ENCODE measurements at regions not wholly inside any gene's neighbourhood (a gene's known extent, or its start where the extent isn't known, plus 50 kb on each side); places are given as distances from the start of the nearest gene placed in this dataset.

DNA sequence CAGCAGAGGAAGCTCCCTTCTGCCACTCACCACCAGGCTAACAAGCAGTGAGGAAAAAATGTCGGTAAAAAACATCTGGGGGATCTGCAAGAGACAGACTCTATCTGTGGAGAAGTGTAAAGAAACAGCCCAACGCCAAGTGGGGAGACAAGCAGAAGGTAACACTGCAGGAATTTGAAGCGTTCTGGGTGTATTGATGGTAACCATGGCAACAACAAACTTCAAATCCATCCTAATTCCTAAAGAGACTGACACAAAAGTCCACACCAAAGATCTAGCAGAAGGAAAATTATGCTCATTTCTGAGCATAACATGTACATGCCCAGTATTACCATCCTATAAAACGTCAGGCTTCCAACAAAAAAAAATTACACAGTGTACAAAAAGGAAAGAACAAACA, 449.3 kb downstream of the GABRB3 start:
- 97% methylated on average over 4 of the region's 4 CpGs for WGBS
- H3K27ac ChIP-seq (ENCODE audit: low read depth, low read length), result no peak overlapping the region
- peaks cover 8% of the 10 kb centered on the region; the same call in 1 of the 2 replicates for H3K4me1 ChIP-seq (ENCODE audit: insufficient read depth, low read length)
- H3K9me3 ChIP-seq (ENCODE audit: insufficient read depth, low read depth, low read length), result peaks cover 7% of the 10 kb centered on the region; the same call in 1 of the 2 replicates
- H3K9ac ChIP-seq (ENCODE audit: low read depth, low read length), result no peak overlapping the region
- H3K36me3 ChIP-seq (ENCODE audit: insufficient read depth, low read length), result no peaks in the 10 kb centered on the region
- H3K27me3 ChIP-seq (ENCODE audit: insufficient read depth, low read length), result no peaks in the 10 kb centered on the region
- H3K4me3 ChIP-seq (ENCODE audit: low read length), result no peak overlapping the region

DNA sequence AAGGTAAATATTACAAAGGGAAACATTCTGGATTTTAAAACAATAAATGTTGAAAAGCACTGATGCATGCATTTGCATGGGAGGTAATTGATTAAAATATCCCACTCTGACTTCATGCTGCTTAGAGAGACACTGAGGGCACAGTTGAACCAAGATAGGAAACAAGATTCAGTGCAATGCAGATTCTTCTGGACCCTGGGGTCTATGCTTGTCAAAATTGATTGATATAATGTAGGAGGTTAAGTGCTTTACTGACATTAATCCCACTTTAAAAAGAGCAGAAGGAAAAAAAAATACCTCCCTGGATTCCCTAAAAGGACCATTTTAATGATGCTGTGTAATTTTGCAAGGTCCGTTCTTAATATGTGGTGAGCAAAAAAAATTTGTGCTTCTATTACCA, 454.2 kb downstream of the GABRB3 start:
- Histone ChIP-seq H3K4me1 (ENCODE audit: insufficient read depth, low read length) (no peaks in the 10 kb centered on the region), H3K9me3 (ENCODE audit: insufficient read depth, low read depth, low read length) (peaks cover 4% of the 10 kb centered on the region), H3K36me3 (ENCODE audit: insufficient read depth, low read length) (no peaks in the 10 kb centered on the region), H3K27me3 (ENCODE audit: insufficient read depth, low read length) (no peaks in the 10 kb centered on the region), H3K9ac (ENCODE audit: low read depth, low read length) (no peak overlapping the region), H3K4me3 (ENCODE audit: low read length) (no peak overlapping the region), H3K27ac (ENCODE audit: low read depth, low read length) (no peak overlapping the region)
- WGBS, result 100% methylated on average over 1 of the region's 1 CpG

DNA sequence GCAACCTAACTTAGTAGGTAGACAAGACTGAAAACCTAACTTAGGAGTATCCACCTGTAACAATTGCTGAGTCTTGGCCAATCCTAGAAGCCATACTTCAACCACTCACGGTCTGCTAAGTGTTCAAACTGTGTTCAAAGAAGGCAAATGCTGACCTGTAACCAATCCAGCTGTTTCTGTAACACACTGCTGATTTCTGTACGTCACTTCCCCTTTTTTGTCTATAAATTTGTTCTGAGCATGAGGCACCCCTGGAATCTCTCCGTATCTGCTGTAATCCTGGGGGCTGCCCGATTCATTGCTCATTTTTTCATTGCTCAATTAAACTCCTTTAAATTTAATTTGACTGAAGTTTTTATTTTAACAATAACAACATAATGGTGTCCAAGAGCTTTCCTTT, 451.4 kb upstream of the ATP10A start:
- H3K9ac ChIP-seq (ENCODE audit: low read depth, low read length), result no peak overlapping the region
- H3K4me1 ChIP-seq (ENCODE audit: insufficient read depth, low read length), result no peaks in the 10 kb centered on the region
- no peaks in the 10 kb centered on the region for H3K27me3 ChIP-seq (ENCODE audit: insufficient read depth, low read length)
- no peaks in the 10 kb centered on the region for H3K36me3 ChIP-seq (ENCODE audit: insufficient read depth, low read length)
- H3K4me3 ChIP-seq (ENCODE audit: low read length), result no peak overlapping the region
- H3K9me3 ChIP-seq (ENCODE audit: insufficient read depth, low read depth, low read length), result peaks cover 40% of the 10 kb centered on the region
- 95% methylated on average over 4 of the region's 4 CpGs for WGBS
- H3K27ac ChIP-seq (ENCODE audit: low read depth, low read length), result no peak overlapping the region

DNA sequence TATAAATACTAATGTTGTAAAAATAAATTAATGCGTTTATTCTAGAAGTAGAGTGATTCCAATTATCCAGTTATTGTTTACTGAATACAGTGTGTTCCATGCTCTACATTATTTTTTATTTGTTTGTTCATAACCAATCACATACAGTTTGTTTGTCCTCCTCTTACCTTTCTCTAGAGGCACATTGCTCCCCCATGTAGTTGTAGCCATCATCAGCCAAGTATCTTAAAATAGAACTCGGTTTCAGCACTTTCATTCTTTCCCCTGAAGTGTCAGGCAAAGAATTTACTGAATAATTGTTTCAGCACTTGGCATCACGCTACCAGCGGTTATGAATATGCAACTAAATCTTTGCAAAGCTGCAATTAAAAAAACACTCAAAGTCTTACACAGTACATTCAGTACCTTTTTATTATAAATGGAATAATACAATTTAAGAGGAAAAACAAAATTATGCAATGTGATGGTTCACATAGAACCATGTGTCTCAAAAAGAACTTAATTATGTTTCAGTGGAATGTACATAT, 448.6 kb upstream of the ATP10A start:
- no peak overlapping the region for H3K9ac ChIP-seq (ENCODE audit: low read depth, low read length)
- no peak overlapping the region for H3K4me3 ChIP-seq (ENCODE audit: low read length)
- 94% methylated on average over 3 of the region's 4 CpGs for WGBS
- H3K36me3 ChIP-seq (ENCODE audit: insufficient read depth, low read length), result no peaks in the 10 kb centered on the region
- no peak overlapping the region for H3K27ac ChIP-seq (ENCODE audit: low read depth, low read length)
- H3K9me3 ChIP-seq (ENCODE audit: insufficient read depth, low read depth, low read length), result peaks cover 64% of the 10 kb centered on the region
- H3K4me1 ChIP-seq (ENCODE audit: insufficient read depth, low read length), result no peaks in the 10 kb centered on the region
- no peaks in the 10 kb centered on the region for H3K27me3 ChIP-seq (ENCODE audit: insufficient read depth, low read length)

DNA sequence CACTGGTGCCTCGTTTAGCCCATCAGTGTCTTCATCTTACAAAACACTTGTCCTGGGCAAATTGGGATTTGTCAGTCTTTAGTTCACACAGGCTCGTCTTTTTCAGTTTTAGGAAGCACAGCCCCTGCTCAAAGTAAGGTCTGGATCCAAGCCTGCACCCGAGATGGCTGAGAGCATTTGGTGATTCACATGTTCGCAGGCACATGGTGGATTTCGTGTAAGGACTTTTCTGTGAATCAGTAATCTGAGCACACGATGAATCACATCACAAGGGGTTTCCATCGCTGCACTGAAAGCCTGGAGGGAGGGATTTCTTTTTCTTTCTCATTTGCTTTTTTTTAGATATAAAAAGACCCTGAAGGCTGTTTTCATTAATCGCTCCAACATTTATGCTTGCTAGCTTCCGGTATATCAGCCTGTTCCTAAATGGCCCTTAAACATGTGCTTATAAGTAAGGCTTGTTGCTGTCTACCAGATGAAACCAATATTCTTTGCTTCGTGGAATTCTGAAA, 435.6 kb upstream of the ATP10A start:
- Histone ChIP-seq H3K27ac (ENCODE audit: low read depth, low read length) (no peak overlapping the region), H3K27me3 (ENCODE audit: insufficient read depth, low read length) (no peaks in the 10 kb centered on the region), H3K9me3 (ENCODE audit: insufficient read depth, low read depth, low read length) (peaks cover 4% of the 10 kb centered on the region; the same call in 1 of the 2 replicates), H3K36me3 (ENCODE audit: insufficient read depth, low read length) (no peaks in the 10 kb centered on the region), H3K9ac (ENCODE audit: low read depth, low read length) (no peak overlapping the region), H3K4me3 (ENCODE audit: low read length) (no peak overlapping the region), H3K4me1 (ENCODE audit: insufficient read depth, low read length) (peaks cover 14% of the 10 kb centered on the region)
- WGBS, result 94% methylated on average over 10 of the region's 10 CpGs

DNA sequence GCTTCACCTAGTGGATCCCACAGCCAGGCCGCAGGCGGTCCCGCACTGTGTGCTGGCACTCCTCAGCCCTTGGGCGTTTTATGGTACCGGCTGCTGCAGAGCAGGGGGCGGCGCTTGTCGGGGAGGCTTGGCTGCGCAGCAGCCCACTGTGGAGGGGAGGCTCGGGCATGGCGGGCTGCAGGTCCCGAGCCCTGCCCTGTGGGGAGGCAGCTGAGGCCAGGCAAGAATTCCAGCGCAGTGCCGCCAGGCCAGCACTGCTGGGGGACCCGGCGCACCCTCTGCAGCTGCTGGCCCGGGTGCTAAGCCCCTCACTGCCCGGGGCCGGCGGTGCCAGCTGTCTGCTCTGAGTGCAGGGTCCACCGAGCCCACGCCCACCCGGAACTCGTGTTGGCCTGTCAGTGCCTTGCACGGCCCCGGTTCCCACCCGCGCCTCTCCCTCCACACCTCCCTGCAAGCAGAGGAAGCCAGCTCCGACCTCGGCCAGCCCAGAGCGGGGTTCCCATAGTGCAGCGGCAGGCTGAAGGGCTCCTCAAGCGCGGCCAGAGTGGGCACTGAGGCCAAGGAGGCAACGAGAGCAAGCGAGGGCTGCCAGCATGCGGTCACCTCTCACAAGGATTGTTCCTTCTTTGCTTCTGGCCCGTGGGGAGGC, 435.0 kb upstream of the ATP10A start:
- 95% methylated on average over 38 of the region's 38 CpGs for WGBS
- no peaks in the 10 kb centered on the region for H3K36me3 ChIP-seq (ENCODE audit: insufficient read depth, low read length)

DNA sequence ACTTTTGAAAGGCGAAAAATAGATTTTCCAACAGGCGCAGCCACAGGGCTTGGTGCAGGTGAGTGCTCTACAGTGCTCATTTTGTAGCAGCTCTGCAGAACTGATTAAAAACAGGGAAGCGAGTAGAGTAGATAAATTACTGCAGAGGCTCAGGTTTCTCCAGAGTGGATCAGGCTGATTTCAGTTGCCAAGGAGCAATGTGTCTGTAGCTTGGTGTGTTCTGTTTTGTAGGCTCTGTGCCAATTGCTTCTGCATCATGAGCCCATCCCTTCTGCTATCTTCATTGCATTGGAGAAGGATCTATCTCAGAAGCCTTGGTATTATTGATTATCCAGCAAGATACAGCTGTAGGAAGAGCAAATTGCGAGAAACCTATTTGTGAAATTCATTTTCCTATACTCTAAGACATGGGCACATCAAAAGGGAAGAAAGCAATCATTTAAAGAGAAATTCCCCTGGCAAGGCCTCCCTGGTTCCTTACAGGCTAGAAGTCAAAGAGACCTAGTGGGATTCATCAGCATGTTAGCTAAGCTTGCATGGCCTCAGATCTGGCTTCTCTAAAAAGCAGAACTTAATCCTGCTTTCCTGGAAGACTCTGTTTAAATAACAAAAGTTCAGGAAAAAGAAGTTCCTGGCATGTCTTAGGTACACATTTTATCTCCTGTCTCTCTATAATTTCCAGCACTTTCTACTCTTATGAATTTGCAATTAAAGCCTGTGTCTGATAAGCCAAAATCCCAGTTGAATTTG, 432.4 kb upstream of the ATP10A start:
- Histone ChIP-seq H3K27ac (ENCODE audit: low read depth, low read length) (no peak overlapping the region), H3K4me1 (ENCODE audit: insufficient read depth, low read length) (peaks cover 14% of the 10 kb centered on the region), H3K27me3 (ENCODE audit: insufficient read depth, low read length) (no peaks in the 10 kb centered on the region), H3K9me3 (ENCODE audit: insufficient read depth, low read depth, low read length) (peaks cover 4% of the 10 kb centered on the region; the same call in 1 of the 2 replicates), H3K9ac (ENCODE audit: low read depth, low read length) (no peak overlapping the region), H3K4me3 (ENCODE audit: low read length) (no peak overlapping the region), H3K36me3 (ENCODE audit: insufficient read depth, low read length) (no peaks in the 10 kb centered on the region)
- WGBS, result 89% methylated on average over 4 of the region's 4 CpGs

More for the DNA sequence above, 435.0 kb upstream of the ATP10A start:
- Histone ChIP-seq H3K27me3 (ENCODE audit: insufficient read depth, low read length) (no peaks in the 10 kb centered on the region), H3K4me1 (ENCODE audit: insufficient read depth, low read length) (peaks cover 14% of the 10 kb centered on the region), H3K4me3 (ENCODE audit: low read length) (no peak overlapping the region), H3K9ac (ENCODE audit: low read depth, low read length) (no peak overlapping the region), H3K27ac (ENCODE audit: low read depth, low read length) (no peak overlapping the region), H3K9me3 (ENCODE audit: insufficient read depth, low read depth, low read length) (peaks cover 4% of the 10 kb centered on the region; the same call in 1 of the 2 replicates)

DNA sequence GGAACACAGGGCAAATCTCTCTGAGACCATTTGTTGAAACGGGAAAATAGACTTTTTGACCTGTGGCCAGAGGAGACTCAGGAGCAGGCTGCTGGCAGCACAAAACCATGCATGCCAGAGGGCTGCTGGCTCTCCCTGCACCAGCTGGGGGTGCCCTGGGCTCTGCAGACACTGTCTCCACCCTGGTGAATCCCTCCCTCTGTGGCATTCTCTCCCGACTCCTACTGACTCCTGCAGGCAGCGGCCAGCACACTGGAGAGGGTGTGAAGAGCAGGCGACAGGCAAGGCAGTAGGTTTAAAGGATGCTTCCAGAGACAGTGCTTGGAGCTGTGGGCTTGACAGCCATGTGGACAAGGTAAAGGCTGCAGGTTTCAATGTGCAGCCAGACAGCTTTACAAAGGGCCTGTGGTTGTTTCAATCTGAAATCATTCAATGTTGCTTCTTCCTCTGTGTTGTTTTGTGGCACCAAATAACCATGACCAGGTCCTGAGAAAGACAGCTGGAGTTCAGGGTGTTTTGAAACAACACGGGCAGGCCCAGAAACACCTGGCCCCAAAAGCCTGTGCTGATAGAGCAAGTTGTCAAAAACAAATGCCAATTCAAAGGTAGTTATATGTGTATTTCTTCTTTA, 431.0 kb upstream of the ATP10A start:
- Histone ChIP-seq H3K4me1 (ENCODE audit: insufficient read depth, low read length) (peaks cover 14% of the 10 kb centered on the region), H3K27ac (ENCODE audit: low read depth, low read length) (no peak overlapping the region), H3K27me3 (ENCODE audit: insufficient read depth, low read length) (no peaks in the 10 kb centered on the region), H3K36me3 (ENCODE audit: insufficient read depth, low read length) (no peaks in the 10 kb centered on the region), H3K9ac (ENCODE audit: low read depth, low read length) (no peak overlapping the region), H3K4me3 (ENCODE audit: low read length) (no peak overlapping the region), H3K9me3 (ENCODE audit: insufficient read depth, low read depth, low read length) (peaks cover 4% of the 10 kb centered on the region; the same call in 1 of the 2 replicates)
- WGBS, result 55% methylated on average over 5 of the region's 5 CpGs

DNA sequence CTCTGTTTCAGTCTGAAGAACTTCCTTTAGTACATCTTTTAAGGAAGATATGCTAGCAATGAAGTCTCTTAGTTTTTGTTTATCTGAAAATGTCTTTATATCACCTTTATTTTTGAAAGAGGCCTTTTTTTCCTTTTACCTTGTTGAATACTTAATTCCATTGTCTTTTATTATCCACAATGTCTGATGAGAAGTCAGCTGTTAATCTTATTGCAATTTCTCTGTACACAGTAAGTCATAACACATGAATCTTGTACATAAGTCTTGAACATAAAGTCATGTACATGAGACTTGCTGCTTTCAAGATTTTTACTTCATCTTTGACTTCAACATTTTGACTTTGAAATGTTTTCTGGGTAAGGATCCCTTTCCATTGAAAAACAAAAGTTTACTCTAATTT, 424.3 kb upstream of the ATP10A start:
- H3K9me3 ChIP-seq (ENCODE audit: insufficient read depth, low read depth, low read length), result peaks cover 17% of the 10 kb centered on the region; the same call in 1 of the 2 replicates
- H3K4me3 ChIP-seq (ENCODE audit: low read length), result no peak overlapping the region
- no peak overlapping the region for H3K9ac ChIP-seq (ENCODE audit: low read depth, low read length)
- H3K27me3 ChIP-seq (ENCODE audit: insufficient read depth, low read length), result no peaks in the 10 kb centered on the region
- no peaks in the 10 kb centered on the region for H3K36me3 ChIP-seq (ENCODE audit: insufficient read depth, low read length)
- H3K27ac ChIP-seq (ENCODE audit: low read depth, low read length), result no peak overlapping the region
- H3K4me1 ChIP-seq (ENCODE audit: insufficient read depth, low read length), result peaks cover 13% of the 10 kb centered on the region; the same call in 1 of the 2 replicates

DNA sequence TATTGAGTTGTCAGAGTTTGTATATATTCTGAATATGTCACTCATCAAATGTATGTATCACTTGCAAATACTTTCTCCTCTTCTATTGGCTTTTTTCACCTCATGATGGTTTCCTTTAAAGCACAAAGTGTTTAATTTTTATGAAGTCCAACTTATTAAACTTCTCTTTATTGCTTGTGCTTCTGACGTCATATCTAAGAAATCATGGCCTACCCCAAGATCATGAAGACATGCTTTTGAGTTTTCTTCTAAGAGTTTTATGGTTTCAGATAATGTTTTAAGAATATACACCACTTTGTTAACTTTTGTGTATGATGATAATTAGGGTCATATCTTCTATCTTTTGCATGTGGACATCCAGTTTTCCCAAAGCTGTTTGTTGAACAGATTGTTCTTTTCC, 417.2 kb upstream of the ATP10A start:
- H3K36me3 ChIP-seq (ENCODE audit: insufficient read depth, low read length), result no peaks in the 10 kb centered on the region
- H3K9me3 ChIP-seq (ENCODE audit: insufficient read depth, low read depth, low read length), result no peaks in the 10 kb centered on the region
- H3K4me3 ChIP-seq (ENCODE audit: low read length), result no peak overlapping the region
- H3K27me3 ChIP-seq (ENCODE audit: insufficient read depth, low read length), result no peaks in the 10 kb centered on the region
- no CpG with 5 or more reads among the region's 1 CpG for WGBS
- H3K4me1 ChIP-seq (ENCODE audit: insufficient read depth, low read length), result peaks cover 13% of the 10 kb centered on the region; the same call in 1 of the 2 replicates
- no peak overlapping the region for H3K27ac ChIP-seq (ENCODE audit: low read depth, low read length)
- H3K9ac ChIP-seq (ENCODE audit: low read depth, low read length), result no peak overlapping the region

DNA sequence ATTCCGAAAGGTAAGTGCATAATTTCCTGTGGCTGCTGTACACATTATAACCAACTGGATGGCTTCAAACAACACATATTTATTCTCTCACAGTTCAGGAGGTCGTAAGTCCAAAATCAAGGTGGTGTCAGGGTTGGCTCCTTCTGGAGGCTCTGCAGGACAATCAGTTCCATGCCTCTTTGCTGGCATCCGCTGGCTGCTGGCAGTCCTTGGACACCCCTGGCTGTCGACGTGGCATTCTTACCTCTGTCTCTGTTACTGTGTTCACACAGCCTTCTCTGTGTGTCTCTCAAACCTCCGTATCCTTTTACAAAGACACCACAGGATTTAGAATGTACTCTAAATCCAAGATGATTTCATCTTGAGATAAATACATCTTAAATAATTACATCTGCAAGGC, 398.8 kb upstream of the ATP10A start:
- H3K27me3 ChIP-seq (ENCODE audit: insufficient read depth, low read length), result no peaks in the 10 kb centered on the region
- no peak overlapping the region for H3K9ac ChIP-seq (ENCODE audit: low read depth, low read length)
- no peaks in the 10 kb centered on the region for H3K9me3 ChIP-seq (ENCODE audit: insufficient read depth, low read depth, low read length)
- no peaks in the 10 kb centered on the region for H3K36me3 ChIP-seq (ENCODE audit: insufficient read depth, low read length)
- H3K4me1 ChIP-seq (ENCODE audit: insufficient read depth, low read length), result no peaks in the 10 kb centered on the region; the same call in 1 of the 2 replicates
- H3K4me3 ChIP-seq (ENCODE audit: low read length), result no peak overlapping the region
- H3K27ac ChIP-seq (ENCODE audit: low read depth, low read length), result no peak overlapping the region
- WGBS, result 94% methylated on average over 6 of the region's 6 CpGs

Data from HUES64 (cell line).